Stomach (tissue), 8 donors: ENCODE measurements at regions not wholly inside any gene's neighbourhood (a gene's known extent, or its start where the extent isn't known, plus 50 kb on each side); places are given as distances from the start of the nearest gene placed in this dataset.

Experiments used
- DNase-seq, 2 donors: peaks; one replicate each; pipeline versions ENCODE4 v3.0.0 to v3.0.0-alpha.2; 2013 to 2019
- H3K27ac ChIP-seq, 5 donors: fragments of 200-600 bp in 4 of 5; sonication (generic) in 4 of 5; one replicate each; pipeline ENCODE4 v1.5.1; 2013 to 2019; ENCODE audit warnings: mild to moderate bottlenecking in 1 of 5, moderate library complexity in 1 of 5
- H3K27me3 ChIP-seq, 3 donors: fragments of 200-600 bp; sonication (generic); one replicate each; pipeline ENCODE4 v1.5.1; 2017 to 2019; ENCODE audit warnings: mixed run types in 1 of 3
- H3K36me3 ChIP-seq, 4 donors: fragments of 200-600 bp; sonication (generic); 1 replicate in 3 of 4; 2 replicates in 1 of 4; pipeline ENCODE4 v1.5.1; 2016 to 2019
- H3K4me1 ChIP-seq, 4 donors: fragments of 200-600 bp; sonication (generic); one replicate each; pipeline ENCODE4 v1.5.1; 2016 to 2019
- H3K4me3 ChIP-seq, 4 donors: fragments of 200-600 bp; sonication (generic) in 3 of 4; one replicate each; pipeline ENCODE4 v1.5.1; 2016 to 2019; ENCODE audit warnings: mild to moderate bottlenecking in 1 of 4
- H3K9me3 ChIP-seq, 4 donors: fragments of 200-600 bp; sonication (generic); one replicate each; pipeline ENCODE4 v1.5.1; 2016 to 2019
- CTCF ChIP-seq, 7 experiments: fragments of 450-650 bp in 4 of 7; fragments of 200-600 bp in 3 of 7; sonication (generic) in 3 of 7; IDR thresholded peaks; one replicate each; pipeline ENCODE4 v1.5.1; 2016 to 2019; ENCODE audit warnings: antibody characterized with exemption in 7 of 7, control low read depth in 2 of 7, mild to moderate bottlenecking in 1 of 7
- EP300 ChIP-seq: sonication (generic); formaldehyde crosslinking; IDR thresholded peaks from one replicate; pipeline ENCODE4 v1.6.1; 2017; ENCODE audit warnings: antibody characterized with exemption
- POLR2A ChIP-seq, 4 donors: fragments of 450-650 bp; IDR thresholded peaks; one replicate each; pipeline ENCODE4 v1.6.1; 2016; ENCODE audit warnings: antibody characterized with exemption in 4 of 4, control low read depth in 2 of 4, mild to moderate bottlenecking in 1 of 4, moderate library complexity in 1 of 4
- POLR2AphosphoS5 ChIP-seq, 3 donors: sonication (generic); formaldehyde crosslinking; IDR thresholded peaks; one replicate each; pipeline ENCODE4 v1.6.1; 2016; ENCODE audit warnings: antibody characterized with exemption in 3 of 3
- WGBS, 5 donors: extraction: QIAGEN DNeasy Blood & Tissue Kit in 3 of 5; methylation state at CpG; one replicate each; pipeline versions ENCODE4 v1.1.5 to v1.1.7; 2013 to 2018; 5-methylcytosine and 5-hydroxymethylcytosine counted together
- intact Hi-C: fragments of 100-400 bp; cut with DNase I; formaldehyde crosslinking; loops from one replicate; pipeline ENCODE4 v1.15.1; 2023; ENCODE audit warnings: low total_unique reads
- donor health status: healthy with polysubstance abuse.
- donor health status: Bipolar disorder and iron deficiency.
- donor health status: healthy.

DNA sequence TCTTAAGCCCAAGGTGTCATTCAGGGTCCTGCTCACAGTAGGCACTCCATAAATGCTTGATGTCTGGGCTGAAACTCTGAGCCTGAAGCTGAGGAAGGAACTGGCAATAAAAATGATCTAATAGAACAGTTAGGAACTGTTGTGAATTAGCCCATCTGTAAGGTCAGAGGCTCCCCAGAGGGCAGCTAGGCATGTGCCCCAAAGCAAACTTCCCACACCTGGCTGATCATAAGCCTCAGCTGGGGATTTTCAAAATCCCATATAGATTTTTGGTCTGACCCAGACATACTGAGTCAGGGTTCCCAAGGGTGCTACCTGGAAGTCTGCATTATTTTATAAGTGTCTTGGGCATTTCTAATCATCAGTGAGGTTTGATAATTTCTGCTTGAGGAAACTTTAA is 309.4 kb upstream of the PROX1 start:
- Histone ChIP-seq H3K27me3 (no peaks in the 10 kb centered on the region), H3K27ac (no peak overlapping the region), H3K9me3 (no peaks in the 10 kb centered on the region), H3K36me3 (no peaks in the 10 kb centered on the region), H3K4me1 (no peaks in the 10 kb centered on the region), H3K4me3 (no peak overlapping the region)
- TF ChIP-seq EP300 (no peak), CTCF (IDR thresholded peaks at IDR 0.05) (no peak), POLR2A (IDR thresholded peaks at IDR 0.05) (no peak)
- intact Hi-C loops, result no loop called here
- DNase-seq, result no peak

- Histone ChIP-seq H3K9me3 (no peaks in the 10 kb centered on the region), H3K27me3 (no peaks in the 10 kb centered on the region), H3K27ac (no peak overlapping the region), H3K36me3 (no peaks in the 10 kb centered on the region), H3K4me1 (no peaks in the 10 kb centered on the region), H3K4me3 (no peak overlapping the region)
- WGBS, 5 donors, result 52 to 82% (median 65%) methylated on average over 3 of the region's 3 CpGs
- intact Hi-C loops, result no loop called here
- no peak for DNase-seq
- TF ChIP-seq POLR2AphosphoS5 (IDR thresholded peaks at IDR 0.05), result no peak
- TF ChIP-seq CTCF (IDR thresholded peaks at IDR 0.05), result no peak
- no peak for TF ChIP-seq POLR2A (IDR thresholded peaks at IDR 0.05)
- TF ChIP-seq EP300, result no peak
Measured at GRCh38 chr1:213678753-213679152, 309.0 kb upstream of the PROX1 start.

DNA sequence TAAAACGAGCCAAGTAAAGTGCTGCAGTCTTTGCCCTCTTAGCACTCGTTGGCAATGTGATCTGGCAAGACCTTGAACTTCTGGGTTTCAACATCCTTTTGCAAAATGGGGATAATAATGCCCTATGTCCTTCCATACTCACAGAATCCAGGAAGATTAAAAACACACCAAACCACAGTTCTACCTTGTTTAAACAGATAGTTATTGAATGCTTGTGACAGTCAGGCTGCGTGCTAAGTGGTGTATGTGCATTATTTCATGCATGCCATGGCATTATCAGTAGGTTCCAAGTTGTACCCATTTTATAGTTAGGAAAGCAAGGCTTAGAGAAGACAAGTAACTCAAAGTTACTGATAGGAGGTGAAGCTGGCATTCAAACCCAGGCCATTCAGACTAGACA is 308.6 kb upstream of the PROX1 start:
- Histone ChIP-seq H3K9me3 (no peaks in the 10 kb centered on the region), H3K36me3 (no peaks in the 10 kb centered on the region), H3K4me1 (no peaks in the 10 kb centered on the region), H3K27ac (no peak overlapping the region), H3K27me3 (no peaks in the 10 kb centered on the region), H3K4me3 (no peak overlapping the region)
- no peak for DNase-seq
- TF ChIP-seq CTCF (IDR thresholded peaks at IDR 0.05), result no peak
- no peak for TF ChIP-seq POLR2A (IDR thresholded peaks at IDR 0.05)
- TF ChIP-seq POLR2AphosphoS5 (IDR thresholded peaks at IDR 0.05), result no peak
- TF ChIP-seq EP300, result no peak
- intact Hi-C loops, result no loop called here
- 45 to 56% (median 50%) methylated on average over 3 of the region's 3 CpGs for WGBS, 5 donors

GRCh38 chr1:213680677-213681325 is 307.0 kb upstream of the PROX1 start:
- H3K27me3 ChIP-seq, result no peaks in the 10 kb centered on the region
- no peaks in the 10 kb centered on the region for H3K36me3 ChIP-seq
- H3K4me3 ChIP-seq, result no peak overlapping the region
- no peak for DNase-seq
- no peak for TF ChIP-seq EP300
- TF ChIP-seq POLR2A (IDR thresholded peaks at IDR 0.05), result no peak
- TF ChIP-seq CTCF (IDR thresholded peaks at IDR 0.05), result no peak
- TF ChIP-seq POLR2AphosphoS5 (IDR thresholded peaks at IDR 0.05), result no peak
- H3K9me3 ChIP-seq, result no peaks in the 10 kb centered on the region
- WGBS, 5 donors, result 80 to 90% (median 85%) methylated on average over 8 of the region's 8 CpGs
- no peaks in the 10 kb centered on the region for H3K4me1 ChIP-seq
- intact Hi-C loops, result no loop called here
- no peak overlapping the region for H3K27ac ChIP-seq
